Body of pancreas (tissue), 4 donors: ENCODE measurements at regions not wholly inside any gene's neighbourhood (a gene's known extent, or its start where the extent isn't known, plus 50 kb on each side); places are given as distances from the start of the nearest gene placed in this dataset.

Source experiments
- ATAC-seq: fragments of 150-250 bp; one replicate; pipeline ENCODE4 v1.9.1; 2016
- DNase-seq, 4 donors: peaks; one replicate each; pipeline ENCODE4 v3.0.0-alpha.2; 2019
- H3K27ac ChIP-seq, 4 donors: fragments of 200-600 bp; sonication (generic); 1 replicate in 3 of 4; 2 replicates in 1 of 4; pipeline versions ENCODE4 v1.5.1 to v1.6.1; 2016 to 2019; ENCODE audit warnings: mild to moderate bottlenecking in 1 of 4, mixed read lengths in 1 of 4, moderate library complexity in 1 of 4
- H3K27me3 ChIP-seq, 2 donors: fragments of 200-600 bp; sonication (generic); one replicate each; pipeline ENCODE4 v1.6.0; 2016; ENCODE audit warnings: mild to moderate bottlenecking in 1 of 2
- H3K36me3 ChIP-seq, 2 donors: fragments of 200-600 bp; sonication (generic); replicated peaks in 1 of 2; 2 replicates each; pipeline ENCODE4 v1.5.1; 2016; ENCODE audit warnings: low read depth in 2 of 2; ENCODE audit not compliant: insufficient read depth in 1 of 2
- H3K4me1 ChIP-seq: fragments of 200-600 bp; sonication (generic); one replicate; pipeline ENCODE4 v1.6.0; 2016
- H3K4me3 ChIP-seq, 2 donors: fragments of 200-600 bp; sonication (generic); 1 replicate in 1 of 2; 2 replicates in 1 of 2; pipeline ENCODE4 v1.5.1; 2016 to 2019
- H3K9me3 ChIP-seq, 3 donors: fragments of 200-600 bp; sonication (generic); 1 replicate in 2 of 3; 2 replicates in 1 of 3; pipeline ENCODE4 v1.5.1; 2016
- CTCF ChIP-seq, 7 experiments: fragments of 450-650 bp in 4 of 7; fragments of 200-600 bp in 3 of 7; sonication (generic) in 3 of 7; IDR thresholded peaks; one replicate each; pipeline ENCODE4 v1.5.1; 2016 to 2019; ENCODE audit warnings: antibody characterized with exemption in 7 of 7
- POLR2A ChIP-seq, 3 donors: fragments of 450-650 bp; IDR thresholded peaks; one replicate each; pipeline ENCODE4 v1.6.1; 2016; ENCODE audit warnings: antibody characterized with exemption in 3 of 3, mild to moderate bottlenecking in 2 of 3
- WGBS, 2 donors: methylation state at CpG; one replicate each; pipeline ENCODE4 v1.1.5; 2017; 5-methylcytosine and 5-hydroxymethylcytosine counted together
- intact Hi-C: fragments of 100-400 bp; cut with DNase I; formaldehyde crosslinking; loops from one replicate; pipeline ENCODE4 v1.15.1; 2023

GRCh38 chr4:124537971-124538370, 174.6 kb downstream of the ANKRD50 start:
- H3K4me3 ChIP-seq: no peak overlapping the region
- peaks cover 7% of the 10 kb centered on the region for H3K4me1 ChIP-seq
- no peak overlapping the region for H3K27ac ChIP-seq
- DNase-seq (no peak), ATAC-seq (no peak)
- no peaks in the 10 kb centered on the region for H3K9me3 ChIP-seq
- H3K27me3 ChIP-seq: no peaks in the 10 kb centered on the region
- H3K36me3 ChIP-seq: no peaks in the 10 kb centered on the region
- TF ChIP-seq POLR2A (IDR thresholded peaks at IDR 0.05): no peak
- no peak for TF ChIP-seq CTCF (IDR thresholded peaks at IDR 0.05)
- intact Hi-C loops: no loop called here

GRCh38 chr4:124540014-124540413, 172.5 kb downstream of the ANKRD50 start:
- H3K27me3 ChIP-seq: no peaks in the 10 kb centered on the region
- no peak overlapping the region for H3K4me3 ChIP-seq
- ATAC-seq (no peak), DNase-seq (no peak)
- intact Hi-C loops: no loop called here
- no peaks in the 10 kb centered on the region for H3K36me3 ChIP-seq
- WGBS, 2 donors: 73 to 75% methylated on average over 3 of the region's 3 CpGs
- H3K27ac ChIP-seq: no peak overlapping the region
- no peaks in the 10 kb centered on the region for H3K4me1 ChIP-seq
- TF ChIP-seq CTCF (IDR thresholded peaks at IDR 0.05) (no peak), POLR2A (IDR thresholded peaks at IDR 0.05) (no peak)
- H3K9me3 ChIP-seq: no peaks in the 10 kb centered on the region

GRCh38 chr4:124541652-124542420, 170.7 kb downstream of the ANKRD50 start:
- intact Hi-C loops: no loop called here
- no peaks in the 10 kb centered on the region for H3K27me3 ChIP-seq
- ATAC-seq (no peak), DNase-seq (no peak)
- no peaks in the 10 kb centered on the region for H3K4me1 ChIP-seq
- 42 to 55% methylated on average over 4 of the region's 4 CpGs for WGBS, 2 donors
- no peaks in the 10 kb centered on the region for H3K9me3 ChIP-seq
- no peaks in the 10 kb centered on the region for H3K36me3 ChIP-seq
- TF ChIP-seq POLR2A (IDR thresholded peaks at IDR 0.05) (no peak), CTCF (IDR thresholded peaks at IDR 0.05) (no peak)
- H3K4me3 ChIP-seq: no peak overlapping the region
- no peak overlapping the region for H3K27ac ChIP-seq

- Histone ChIP-seq H3K27ac (no peak overlapping the region), H3K4me3 (no peak overlapping the region), H3K9me3 (no peaks in the 10 kb centered on the region), H3K4me1 (no peaks in the 10 kb centered on the region), H3K27me3 (no peaks in the 10 kb centered on the region), H3K36me3 (no peaks in the 10 kb centered on the region)
- intact Hi-C loops: no loop called here
- no peak for DNase-seq
- TF ChIP-seq POLR2A (IDR thresholded peaks at IDR 0.05): no peak
- TF ChIP-seq CTCF (IDR thresholded peaks at IDR 0.05): no peak
- no peak for ATAC-seq
- 91 to 94% methylated on average over 8 of the region's 8 CpGs for WGBS, 2 donors
Measured at GRCh38 chr4:124555959-124556358, 156.6 kb downstream of the ANKRD50 start.

- Histone ChIP-seq H3K27ac (no peak overlapping the region), H3K4me1 (no peaks in the 10 kb centered on the region), H3K36me3 (no peaks in the 10 kb centered on the region), H3K27me3 (no peaks in the 10 kb centered on the region), H3K4me3 (no peak overlapping the region), H3K9me3 (no peaks in the 10 kb centered on the region)
- no peak for DNase-seq
- 47 to 49% methylated on average over 1 of the region's 1 CpG for WGBS, 2 donors
- no peak for TF ChIP-seq POLR2A (IDR thresholded peaks at IDR 0.05)
- no peak for TF ChIP-seq CTCF (IDR thresholded peaks at IDR 0.05)
- no peak for ATAC-seq
- intact Hi-C loops: no loop called here
Measured at GRCh38 chr4:124564121-124564520, 148.4 kb downstream of the ANKRD50 start.
